NK-92 treated with Interleukin-12 subunit alpha and Interleukin-12 subunit beta, amount 100 ng/mL, for 24 hours (cell line): ENCODE measurements at regions not wholly inside any gene's neighbourhood (a gene's known extent, or its start where the extent isn't known, plus 50 kb on each side); places are given as distances from the start of the nearest gene placed in this dataset.
"Not testable (repeated sequence)": the region's sequence is repeated elsewhere in the genome, so short reads cannot be mapped to it uniquely, and the experiment has no call there.

ENCODE experiments used
- DNase-seq: peaks from one replicate; lab custom pipeline; 2025; lab: John Stamatoyannopoulos, UW

GRCh38 chr13:112261924-112262323 lies 114.2 kb upstream of the SPACA7 start:
- no peak for DNase-seq

GRCh38 chr13:112263152-112263551 lies 113.0 kb upstream of the SPACA7 start:
- DNase-seq: no peak

DNA sequence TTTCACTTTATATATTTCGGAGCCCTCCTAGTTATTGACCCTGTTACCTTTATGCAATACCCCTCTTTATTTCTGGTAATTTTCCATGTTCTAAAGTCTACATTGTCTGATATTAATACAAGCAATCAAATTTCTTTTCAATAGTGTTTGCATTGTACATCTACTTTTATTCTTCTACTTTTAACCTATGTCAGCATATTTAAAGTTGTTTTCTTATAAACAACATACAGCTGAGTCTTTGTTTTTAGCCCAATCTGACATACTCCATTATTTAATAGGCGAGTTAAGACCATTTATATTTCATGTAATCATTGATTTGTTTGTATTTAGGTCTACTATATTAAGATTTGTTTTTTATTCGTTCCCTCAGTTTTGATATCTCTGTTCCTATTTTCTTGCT lies 108.5 kb upstream of the SPACA7 start:
- DNase-seq: no peak

DNA sequence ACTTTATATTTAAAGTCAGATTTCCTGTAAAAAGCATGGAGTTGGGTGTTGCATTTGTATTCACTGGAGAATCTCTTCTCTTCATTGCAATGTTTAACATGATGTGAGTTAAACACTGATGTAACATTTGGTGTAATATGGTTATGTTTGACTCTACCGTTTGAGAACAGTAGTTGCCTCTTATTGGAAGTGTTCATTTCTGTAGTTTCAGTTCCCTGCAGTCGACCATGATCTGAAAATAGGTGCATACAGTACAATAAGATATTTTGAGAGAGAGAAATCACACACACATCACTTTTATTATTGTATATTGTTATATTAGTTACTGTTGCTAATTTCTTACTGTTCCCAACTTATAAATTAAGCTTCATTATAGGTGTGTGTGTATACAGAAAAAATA lies 105.2 kb upstream of the SPACA7 start:
- DNase-seq: no peak

DNA sequence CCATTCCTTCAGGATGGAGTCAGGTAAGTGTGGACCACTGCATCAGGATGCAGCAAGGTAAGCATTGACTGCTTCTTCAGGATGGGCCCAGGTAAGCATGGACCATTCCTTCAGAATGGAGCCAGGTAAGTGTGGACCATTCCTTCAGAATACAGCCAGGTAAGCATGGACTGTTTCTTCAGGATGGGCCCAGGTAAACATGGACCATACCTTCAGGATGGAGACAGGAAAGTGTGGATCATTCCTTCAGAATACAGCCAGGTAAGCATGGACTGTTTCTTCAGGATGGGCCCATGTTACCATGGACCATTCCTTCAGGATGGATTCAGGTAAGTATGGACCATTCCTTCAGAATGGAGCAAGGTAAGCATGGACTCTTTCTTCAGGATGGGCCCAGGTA lies 89.4 kb upstream of the SPACA7 start:
- not testable (repeated sequence) for DNase-seq

DNA sequence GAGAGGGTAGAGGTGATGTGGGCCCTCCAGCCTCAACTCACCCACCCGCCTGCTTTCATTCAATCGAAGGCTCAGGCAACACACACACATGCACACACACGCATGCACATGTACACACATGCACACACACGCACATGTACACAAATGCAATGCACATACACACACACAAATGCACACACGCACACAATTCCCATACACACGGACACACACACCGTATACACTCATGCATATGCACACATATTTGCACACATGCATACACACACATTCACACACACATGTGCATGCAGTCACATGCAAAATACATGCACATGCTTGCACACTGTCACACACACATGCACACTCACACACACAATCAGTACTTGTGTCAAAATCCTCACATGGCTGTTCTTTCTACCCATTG lies 55.9 kb upstream of the SPACA7 start:
- no peak for DNase-seq

GRCh38 chr13:112322557-112322956 lies 53.6 kb upstream of the SPACA7 start:
- no peak for DNase-seq

GRCh38 chr13:112324116-112324515 lies 52.0 kb upstream of the SPACA7 start:
- no peak for DNase-seq

DNA sequence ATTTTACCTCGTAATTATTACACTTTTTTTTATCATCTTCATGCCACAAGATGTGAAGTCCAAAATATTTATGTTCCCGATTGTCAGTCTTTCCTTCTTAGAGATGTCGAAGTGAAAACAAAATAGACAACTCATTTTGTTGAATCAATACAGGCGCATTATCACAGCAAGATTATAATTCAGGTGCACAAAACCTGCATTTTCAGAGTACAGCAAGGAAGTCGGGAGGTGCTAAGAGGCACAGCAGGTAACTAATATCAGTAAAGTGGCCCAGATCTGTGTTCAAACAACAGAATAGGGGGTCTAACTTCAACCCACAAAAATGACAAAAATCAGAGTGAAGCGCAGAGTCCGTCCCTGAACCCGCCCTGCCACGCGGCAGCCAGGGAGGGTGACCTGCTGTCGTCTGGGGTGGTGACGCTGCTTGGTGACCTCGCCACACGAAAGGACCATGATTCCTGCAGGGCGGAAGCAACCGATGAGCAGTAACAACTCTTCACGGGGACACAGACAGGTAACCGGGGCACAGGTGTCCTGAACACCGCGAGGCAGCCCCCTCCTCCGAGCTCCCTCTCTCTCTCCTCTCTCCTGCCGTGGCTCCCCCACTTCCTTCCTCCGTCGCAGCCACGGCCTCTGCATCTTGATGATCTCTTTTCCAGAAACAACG lies 50.9 kb upstream of the SPACA7 start:
- DNase-seq: no peak

DNA sequence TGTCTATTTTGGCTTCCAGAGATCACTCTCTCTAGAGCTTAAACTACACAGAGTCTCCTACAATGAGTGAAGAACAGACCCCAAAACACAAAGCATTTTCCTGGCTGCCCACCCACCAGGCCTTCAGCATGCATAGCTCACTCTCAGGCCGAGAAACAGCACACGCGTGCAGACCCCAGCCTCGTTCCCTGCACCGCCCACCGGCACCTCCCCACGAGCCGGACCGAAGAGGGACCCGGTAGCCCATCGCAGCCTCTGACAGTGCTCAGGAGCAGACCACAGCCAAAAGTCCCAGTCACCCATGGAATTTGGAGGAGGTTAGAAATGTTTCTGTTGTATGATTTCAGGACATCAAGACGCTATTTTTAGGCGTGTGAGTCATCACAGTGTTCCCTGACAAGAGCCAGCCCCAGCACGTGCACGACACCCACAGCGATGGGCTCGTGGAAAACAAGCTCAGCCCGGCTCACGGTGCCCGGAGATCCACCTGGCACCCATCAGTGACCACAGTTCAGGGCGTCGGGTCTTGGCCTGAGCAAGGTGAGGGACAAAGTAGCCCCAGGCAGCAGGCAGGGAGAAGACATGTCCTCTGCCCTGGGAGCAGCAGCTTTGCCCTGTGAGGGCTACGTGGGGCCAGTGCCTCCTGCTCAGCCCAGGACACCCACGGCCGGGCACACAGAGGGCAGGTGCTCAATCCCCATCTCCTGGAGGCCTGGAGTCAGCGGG lies 50.1 kb upstream of the SPACA7 start:
- no peak for DNase-seq
